Upper lobe of left lung (tissue), 6 donors: ENCODE measurements at regions not wholly inside any gene's neighbourhood (a gene's known extent, or its start where the extent isn't known, plus 50 kb on each side); places are given as distances from the start of the nearest gene placed in this dataset.

Source experiments
- ATAC-seq, 2 donors: fragments of 200-7000 bp; cut with Tn5 transposase; one replicate each; pipeline ENCODE4 v1.9.1; 2022; ENCODE audit warnings: mild to moderate bottlenecking in 2 of 2, moderate library complexity in 2 of 2; ENCODE audit not compliant: low FRiP score in 2 of 2
- DNase-seq, 2 donors: peaks; one replicate each; pipeline ENCODE4 v3.0.0-alpha.2; 2019 to 2020
- H3K27ac ChIP-seq, 4 donors: fragments of 200-600 bp; sonication (generic); one replicate each; pipeline ENCODE4 v1.5.1; 2016 to 2019
- H3K27me3 ChIP-seq, 4 donors: fragments of 200-600 bp; sonication (generic); one replicate each; pipeline ENCODE4 v1.5.1; 2017 to 2019
- H3K36me3 ChIP-seq, 4 donors: fragments of 200-600 bp; sonication (generic); one replicate each; pipeline ENCODE4 v1.5.1; 2016 to 2019
- H3K4me1 ChIP-seq, 4 donors: fragments of 200-600 bp; sonication (generic); one replicate each; pipeline ENCODE4 v1.5.1; 2018 to 2019
- H3K4me3 ChIP-seq, 4 donors: fragments of 200-600 bp; sonication (generic); one replicate each; pipeline ENCODE4 v1.5.1; 2017 to 2019; ENCODE audit warnings: mild to moderate bottlenecking in 2 of 4, moderate library complexity in 1 of 4
- H3K9me3 ChIP-seq, 4 donors: fragments of 200-600 bp; sonication (generic); one replicate each; pipeline ENCODE4 v1.5.1; 2018 to 2019
- EP300 ChIP-seq, 4 donors: sonication (generic); formaldehyde crosslinking; IDR thresholded peaks; one replicate each; pipeline ENCODE4 v1.5.1; 2017; ENCODE audit warnings: antibody characterized with exemption in 4 of 4, control low read depth in 2 of 4
- POLR2A ChIP-seq, 4 donors: fragments of 450-650 bp; IDR thresholded peaks; one replicate each; pipeline ENCODE4 v1.5.1; 2016 to 2017; ENCODE audit warnings: antibody characterized with exemption in 4 of 4, mild to moderate bottlenecking in 2 of 4
- POLR2AphosphoS5 ChIP-seq, 2 donors: sonication (generic); formaldehyde crosslinking; IDR thresholded peaks; one replicate each; pipeline ENCODE4 v1.5.1; 2017; ENCODE audit warnings: antibody characterized with exemption in 2 of 2
- WGBS, 2 donors: methylation state at CpG; one replicate each; pipeline ENCODE4 v1.1.5; 2017 to 2018; 5-methylcytosine and 5-hydroxymethylcytosine counted together
- TF ChIP-seq, protein P1 (sequence below), 6 experiments: fragments of 450-650 bp in 4 of 6; fragments of 200-600 bp in 2 of 6; sonication (generic) in 2 of 6; IDR thresholded peaks; one replicate each; pipeline ENCODE4 v1.5.1; 2016 to 2019; ENCODE audit warnings: antibody characterized with exemption in 6 of 6
- donor health status: DM: no; HTN: no; CAD: no; lungs with moderate emphysema.
- donor health status: DM: no; HTN: yes; CAD: no; lungs with severe emphysema.

- Histone ChIP-seq H3K27me3 (no peaks in the 10 kb centered on the region), H3K27ac (no peak overlapping the region), H3K9me3 (no peaks in the 10 kb centered on the region), H3K4me3 (no peak overlapping the region), H3K36me3 (no peaks in the 10 kb centered on the region), H3K4me1 (peaks cover 0 to 8% (median 3%) of the 10 kb centered on the region in 4 donors)
- 62 to 63% methylated on average over 12 to 15 of the region's 20 CpGs for WGBS, 2 donors
- ATAC-seq (no peak), DNase-seq (peak in 1 of 2 donors; percentile 70)
- TF ChIP-seq EP300 (IDR thresholded peaks at IDR 0.05): no peak
- TF ChIP-seq POLR2AphosphoS5 (IDR thresholded peaks at IDR 0.05): no peak
- TF ChIP-seq, protein P1, sequence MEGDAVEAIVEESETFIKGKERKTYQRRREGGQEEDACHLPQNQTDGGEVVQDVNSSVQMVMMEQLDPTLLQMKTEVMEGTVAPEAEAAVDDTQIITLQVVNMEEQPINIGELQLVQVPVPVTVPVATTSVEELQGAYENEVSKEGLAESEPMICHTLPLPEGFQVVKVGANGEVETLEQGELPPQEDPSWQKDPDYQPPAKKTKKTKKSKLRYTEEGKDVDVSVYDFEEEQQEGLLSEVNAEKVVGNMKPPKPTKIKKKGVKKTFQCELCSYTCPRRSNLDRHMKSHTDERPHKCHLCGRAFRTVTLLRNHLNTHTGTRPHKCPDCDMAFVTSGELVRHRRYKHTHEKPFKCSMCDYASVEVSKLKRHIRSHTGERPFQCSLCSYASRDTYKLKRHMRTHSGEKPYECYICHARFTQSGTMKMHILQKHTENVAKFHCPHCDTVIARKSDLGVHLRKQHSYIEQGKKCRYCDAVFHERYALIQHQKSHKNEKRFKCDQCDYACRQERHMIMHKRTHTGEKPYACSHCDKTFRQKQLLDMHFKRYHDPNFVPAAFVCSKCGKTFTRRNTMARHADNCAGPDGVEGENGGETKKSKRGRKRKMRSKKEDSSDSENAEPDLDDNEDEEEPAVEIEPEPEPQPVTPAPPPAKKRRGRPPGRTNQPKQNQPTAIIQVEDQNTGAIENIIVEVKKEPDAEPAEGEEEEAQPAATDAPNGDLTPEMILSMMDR (IDR thresholded peaks at IDR 0.05): no peak
- TF ChIP-seq POLR2A (IDR thresholded peaks at IDR 0.05): no peak
Observed at GRCh38 chr9:135340726-135341475, 138.7 kb upstream of the PPP1R26 start.

- no peak for ATAC-seq
- DNase-seq: peak in 1 of 2 donors; percentile 67
- TF ChIP-seq EP300 (IDR thresholded peaks at IDR 0.05): no peak
- TF ChIP-seq, protein P1 (IDR thresholded peaks at IDR 0.05): no peak
- no peak for TF ChIP-seq POLR2AphosphoS5 (IDR thresholded peaks at IDR 0.05)
- no peak for TF ChIP-seq POLR2A (IDR thresholded peaks at IDR 0.05)
- Histone ChIP-seq H3K4me1 (peaks cover 0 to 8% (median 3%) of the 10 kb centered on the region in 4 donors), H3K4me3 (no peak overlapping the region), H3K36me3 (no peaks in the 10 kb centered on the region), H3K27me3 (no peaks in the 10 kb centered on the region), H3K9me3 (no peaks in the 10 kb centered on the region), H3K27ac (no peak overlapping the region)
- WGBS, 2 donors: 43 to 79% methylated on average over 1 to 12 of the region's 13 CpGs
Observed at GRCh38 chr9:135341612-135342169, 137.9 kb upstream of the PPP1R26 start.

DNA sequence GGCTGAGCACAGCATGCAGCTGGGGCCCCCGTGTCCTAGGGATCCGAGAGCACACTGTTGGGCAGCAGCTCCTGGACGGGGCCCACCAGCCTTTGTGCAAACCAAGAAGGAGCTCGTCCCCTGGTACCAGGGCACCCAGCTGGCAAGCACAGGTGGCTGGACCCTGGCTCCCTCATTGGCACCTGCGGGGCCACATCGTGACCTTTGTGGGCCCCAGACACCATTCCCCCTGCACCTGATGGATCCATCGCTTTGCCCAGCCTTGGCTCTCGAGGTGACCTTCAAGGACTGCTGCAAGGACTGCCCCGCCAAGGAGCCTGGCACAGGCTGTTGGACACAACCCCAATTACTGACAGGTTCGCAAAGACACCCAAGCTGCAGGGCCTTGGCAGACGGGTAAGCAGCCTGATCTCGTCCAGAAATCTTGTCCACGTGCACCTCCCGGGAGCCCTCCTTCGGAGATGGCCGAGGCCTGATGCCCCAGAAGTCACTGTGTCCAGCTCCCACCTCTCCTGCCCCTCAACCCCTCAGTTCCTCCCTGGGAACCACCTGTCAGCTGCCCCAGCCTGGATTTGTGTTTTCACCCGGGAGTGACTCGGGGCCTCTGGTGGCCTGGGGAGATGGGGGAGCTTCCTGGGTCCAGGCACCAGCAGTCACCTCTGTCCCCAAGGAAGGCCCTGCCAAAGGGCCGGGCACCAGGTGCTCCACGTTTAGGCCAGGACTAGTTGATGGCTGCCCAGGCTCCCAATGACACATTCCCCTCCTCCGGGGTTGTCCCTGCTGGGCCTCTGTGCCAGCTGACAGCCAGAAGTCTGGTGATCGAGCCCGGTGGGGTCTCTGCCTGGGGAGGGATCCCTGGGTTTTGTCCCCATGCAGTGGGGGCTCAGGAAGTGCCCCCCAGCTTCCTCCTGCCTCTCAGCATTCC lies 137.1 kb upstream of the PPP1R26 start:
- H3K4me3 ChIP-seq: no peak overlapping the region
- no peaks in the 10 kb centered on the region for H3K36me3 ChIP-seq
- H3K27me3 ChIP-seq: no peaks in the 10 kb centered on the region
- H3K27ac ChIP-seq: no peak overlapping the region
- TF ChIP-seq, protein P1 (IDR thresholded peaks at IDR 0.05): no peak
- no peak for TF ChIP-seq POLR2AphosphoS5 (IDR thresholded peaks at IDR 0.05)
- TF ChIP-seq POLR2A (IDR thresholded peaks at IDR 0.05): no peak
- no peak for TF ChIP-seq EP300 (IDR thresholded peaks at IDR 0.05)
- ATAC-seq (no peak), DNase-seq (peak in 1 of 2 donors; percentile 64)
- H3K9me3 ChIP-seq: no peaks in the 10 kb centered on the region
- WGBS, 2 donors: 79 to 82% methylated on average over 14 to 20 of the region's 23 CpGs
- peaks cover 0 to 8% (median 3%) of the 10 kb centered on the region in 4 donors for H3K4me1 ChIP-seq

GRCh38 chr9:135343136-135343535 lies 136.4 kb upstream of the PPP1R26 start:
- no peak for ATAC-seq
- peaks cover 0 to 8% (median 3%) of the 10 kb centered on the region in 4 donors for H3K4me1 ChIP-seq
- H3K27ac ChIP-seq: no peak overlapping the region
- no peaks in the 10 kb centered on the region for H3K9me3 ChIP-seq
- no peak overlapping the region for H3K4me3 ChIP-seq
- H3K36me3 ChIP-seq: no peaks in the 10 kb centered on the region
- TF ChIP-seq POLR2AphosphoS5 (IDR thresholded peaks at IDR 0.05) (no peak), POLR2A (IDR thresholded peaks at IDR 0.05) (no peak), EP300 (IDR thresholded peaks at IDR 0.05) (no peak)
- TF ChIP-seq, protein P1 (IDR thresholded peaks at IDR 0.05): no peak
- peak in 1 of 2 donors; percentile 64 for DNase-seq
- no peaks in the 10 kb centered on the region for H3K27me3 ChIP-seq
- 70 to 82% methylated on average over 2 to 12 of the region's 12 CpGs for WGBS, 2 donors
